ENCODE measurements at regions not wholly inside any gene's neighbourhood (a gene's known extent, or its start where the extent isn't known, plus 50 kb on each side); places are given as distances from the start of the nearest gene placed in this dataset.

GRCh38 chr3:28972921-28973320, 307.9 kb upstream of the RBMS3 start (continued):
- TF ChIP-seq JUN (IDR thresholded peaks at IDR 0.05; ENCODE audit: low read depth, low read length) (no peak), USF2 (IDR thresholded peaks at IDR 0.05; ENCODE audit: low read length) (no peak)

All from H1 (cell line).